Right ventricle myocardium superior (tissue), 1 donor: ENCODE measurements at regions not wholly inside any gene's neighbourhood (a gene's known extent, or its start where the extent isn't known, plus 50 kb on each side); places are given as distances from the start of the nearest gene placed in this dataset.

Experiments used
- ATAC-seq: fragments of 200-7000 bp; cut with Tn5 transposase; one replicate; pipeline ENCODE4 v1.9.1; 2020; ENCODE audit warnings: mild to moderate bottlenecking; ENCODE audit not compliant: poor library complexity
- DNase-seq: peaks from one replicate; pipeline ENCODE4 v3.0.0-alpha.2; 2020
- intact Hi-C: fragments of 100-400 bp; cut with DNase I; formaldehyde crosslinking; loops from one replicate; pipeline ENCODE4 v1.11.2; 2022
- donor health status: DM: no; HTN: yes; CAD: no; lungs with severe emphysema.

DNA sequence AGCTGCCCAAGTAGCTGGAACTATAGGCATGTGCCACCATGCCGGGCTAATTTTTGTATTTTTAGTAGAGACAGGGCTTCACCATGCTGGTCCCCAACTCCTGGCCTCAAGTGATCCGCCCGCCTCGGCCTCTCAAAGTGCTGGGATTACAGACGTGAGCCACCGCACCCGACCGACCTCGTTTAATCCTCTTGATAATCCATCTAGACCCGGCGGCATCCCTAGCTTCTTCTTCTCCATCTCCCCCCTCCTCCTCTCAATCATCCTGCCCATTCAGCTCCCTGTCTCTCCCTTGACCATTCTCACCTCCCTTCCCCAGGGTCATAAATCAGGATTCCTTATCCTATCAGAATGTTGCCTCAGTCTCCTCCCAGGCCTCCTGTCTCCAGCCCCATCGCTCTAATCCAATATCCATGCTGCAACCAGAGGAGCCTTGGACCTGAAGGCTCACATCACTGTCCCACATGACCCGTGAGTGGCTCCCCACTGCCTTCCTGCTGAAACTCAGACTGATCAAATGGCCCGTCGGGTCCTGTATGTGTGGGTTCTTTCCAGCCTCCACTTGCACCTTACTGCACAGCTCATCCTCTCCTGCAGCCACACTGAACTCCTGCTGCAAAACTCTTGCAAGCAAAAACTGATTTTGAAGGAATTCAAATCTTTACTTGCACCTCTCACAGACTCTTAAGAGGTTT is 74.1 kb upstream of the CDH5 start:
- DNase-seq: no peak
- intact Hi-C loops: no loop called here

DNA sequence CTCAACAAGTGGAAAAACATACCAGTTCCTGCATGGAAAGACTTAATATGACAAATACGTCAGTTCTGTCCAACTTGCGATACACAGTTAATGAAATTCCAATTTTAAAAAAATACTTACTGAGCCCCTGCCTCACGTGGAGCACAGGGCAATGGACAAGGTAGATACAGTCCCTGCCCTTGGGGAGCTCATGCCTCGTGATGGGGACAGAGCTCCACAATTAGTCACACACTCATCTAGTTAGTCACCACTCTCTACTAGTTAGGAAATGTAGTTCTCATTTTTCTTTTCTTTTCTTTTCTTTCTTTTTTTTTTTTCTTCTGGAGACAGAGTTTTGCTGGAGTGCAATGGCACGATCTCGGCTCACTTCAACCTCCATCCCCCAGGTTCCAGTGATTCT is 74.7 kb upstream of the CDH5 start:
- DNase-seq: no peak
- intact Hi-C loops: no loop called here
- ATAC-seq: no peak

More for the DNA sequence above, 74.1 kb upstream of the CDH5 start:
- no peak for ATAC-seq

DNA sequence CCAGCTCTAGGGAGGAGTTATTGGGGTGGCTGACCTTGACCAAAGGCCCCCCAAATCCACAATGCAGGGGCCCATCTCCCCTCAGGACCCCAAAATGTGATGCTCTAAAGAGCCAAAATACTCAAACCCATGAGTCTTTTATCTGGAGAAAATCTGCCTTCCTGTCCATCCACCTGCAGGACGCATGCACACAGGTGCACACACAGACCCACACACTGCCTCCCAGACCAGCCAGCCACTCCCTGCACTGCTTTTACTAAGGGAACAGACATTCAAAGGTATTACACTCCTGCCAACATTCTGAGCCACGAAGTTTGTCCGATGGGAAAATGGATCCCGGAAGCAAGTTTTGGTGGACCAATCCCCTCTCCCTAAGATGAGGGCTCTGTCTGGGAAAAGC is 76.1 kb upstream of the CDH5 start:
- intact Hi-C loops: no loop called here
- no peak for DNase-seq
- ATAC-seq: no peak

DNA sequence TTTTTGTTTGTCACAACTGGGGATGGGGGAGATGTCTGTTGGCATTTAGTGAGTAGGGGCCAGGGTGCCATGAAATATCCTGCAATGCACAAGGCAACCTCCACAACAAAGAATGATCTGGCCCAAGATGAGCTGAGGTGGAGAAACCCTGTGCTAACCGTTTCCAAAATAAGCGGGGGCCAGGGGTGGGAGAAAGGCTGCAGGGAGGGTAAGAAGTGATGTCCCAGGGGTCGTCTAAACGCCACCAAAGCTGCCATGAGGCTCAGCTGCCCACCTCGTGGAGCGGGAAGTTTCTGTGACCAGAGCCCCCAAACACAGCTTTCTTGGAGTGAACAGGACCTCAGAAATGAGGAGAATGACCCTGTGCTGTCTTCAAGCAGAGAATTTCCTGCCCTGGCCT is 76.5 kb upstream of the CDH5 start:
- no peak for DNase-seq
- ATAC-seq: no peak
- intact Hi-C loops: no loop called here

DNA sequence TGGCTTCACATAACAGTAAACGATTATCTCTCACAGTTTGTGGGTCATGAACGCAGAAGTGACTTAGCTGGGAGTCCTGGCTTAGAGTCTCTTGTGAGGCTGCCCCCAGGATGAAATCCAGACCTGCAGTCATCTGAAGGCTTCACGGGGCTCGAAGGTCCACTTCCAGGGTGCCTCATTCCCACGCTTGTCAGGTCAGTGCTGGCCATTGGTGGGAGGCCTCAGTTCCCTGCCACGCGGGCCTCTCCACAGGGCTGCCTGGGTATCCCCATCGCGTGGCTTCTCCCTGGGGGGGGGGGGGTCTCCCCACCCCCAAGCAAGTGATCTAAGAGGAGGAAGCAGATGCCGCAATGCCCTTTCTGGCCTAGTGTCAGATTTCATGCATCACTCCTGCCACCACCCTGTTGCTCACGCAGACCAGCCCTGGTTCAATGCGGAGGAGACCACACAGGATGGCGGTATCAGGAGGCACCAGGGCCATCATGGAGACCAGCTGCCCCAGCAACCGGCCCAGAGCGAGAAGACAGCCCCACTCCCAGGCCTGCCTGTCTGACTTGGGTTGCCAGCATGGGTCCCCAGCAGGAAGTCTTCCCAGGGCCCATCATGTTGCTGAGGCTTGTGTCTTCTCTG is 77.3 kb upstream of the CDH5 start:
- DNase-seq (no peak), ATAC-seq (no peak)
- intact Hi-C loops: no loop called here

DNA sequence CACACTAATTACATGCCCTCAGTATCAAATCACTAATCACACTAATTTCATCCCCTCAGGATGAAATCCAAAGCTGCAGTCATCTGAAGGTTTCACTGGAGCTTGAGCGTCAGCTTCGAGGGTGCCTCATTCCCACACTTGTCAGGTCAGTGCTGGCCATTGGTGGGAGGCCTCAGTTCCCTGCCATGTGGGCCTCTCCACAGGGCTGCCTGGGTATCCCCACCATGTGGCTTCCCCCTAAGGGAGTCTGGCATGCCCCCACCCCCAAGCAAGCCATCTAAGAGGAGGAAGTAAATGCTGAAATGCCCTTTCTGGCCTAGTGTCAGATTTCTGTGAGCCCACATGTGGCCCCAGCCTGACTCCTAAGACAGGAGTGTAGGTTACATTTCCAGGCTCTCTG is 78.6 kb upstream of the CDH5 start:
- ATAC-seq (no peak), DNase-seq (no peak)
- intact Hi-C loops: no loop called here

DNA sequence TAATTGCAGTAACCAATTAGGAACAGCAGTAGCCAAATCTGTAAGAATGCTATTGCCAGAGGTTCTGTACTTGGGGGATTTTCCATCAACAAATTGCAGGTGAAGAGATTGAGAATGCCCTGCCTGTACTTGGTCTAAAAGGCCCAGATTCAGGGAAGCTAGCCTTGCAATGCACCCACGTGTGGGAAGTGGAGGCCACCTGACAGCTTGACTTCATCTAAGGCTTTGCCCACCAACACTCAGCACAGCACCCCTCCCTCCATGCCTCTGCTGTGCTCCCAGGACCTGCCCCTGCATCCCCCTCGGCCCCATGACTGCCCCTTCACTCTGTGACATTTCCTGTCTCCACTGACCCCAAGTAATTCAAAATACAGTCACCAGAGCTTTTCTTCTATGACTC is 79.1 kb upstream of the CDH5 start:
- no peak for ATAC-seq
- no peak for DNase-seq
- intact Hi-C loops: no loop called here

DNA sequence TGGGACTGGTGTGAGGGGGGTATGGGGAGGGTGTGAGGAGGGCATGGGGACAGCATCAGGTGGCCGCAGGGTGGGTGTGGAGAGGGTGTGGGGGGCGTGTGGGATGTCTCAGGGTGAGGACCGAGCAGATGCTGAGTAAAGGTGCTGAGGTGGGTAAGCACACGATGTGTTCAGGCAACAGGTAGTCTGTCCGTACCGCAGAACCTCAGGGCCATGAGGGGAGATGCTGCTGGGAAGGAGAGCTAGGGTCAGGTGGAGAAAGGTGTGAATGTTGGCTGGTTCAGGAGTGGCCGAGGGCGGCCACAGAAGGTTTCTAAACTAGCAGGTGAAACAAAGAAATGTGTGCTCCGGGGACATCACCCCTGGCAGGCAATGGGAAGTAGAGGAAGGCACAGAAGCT is 80.0 kb upstream of the CDH5 start:
- no peak for ATAC-seq
- DNase-seq: no peak
- intact Hi-C loops: no loop called here

DNA sequence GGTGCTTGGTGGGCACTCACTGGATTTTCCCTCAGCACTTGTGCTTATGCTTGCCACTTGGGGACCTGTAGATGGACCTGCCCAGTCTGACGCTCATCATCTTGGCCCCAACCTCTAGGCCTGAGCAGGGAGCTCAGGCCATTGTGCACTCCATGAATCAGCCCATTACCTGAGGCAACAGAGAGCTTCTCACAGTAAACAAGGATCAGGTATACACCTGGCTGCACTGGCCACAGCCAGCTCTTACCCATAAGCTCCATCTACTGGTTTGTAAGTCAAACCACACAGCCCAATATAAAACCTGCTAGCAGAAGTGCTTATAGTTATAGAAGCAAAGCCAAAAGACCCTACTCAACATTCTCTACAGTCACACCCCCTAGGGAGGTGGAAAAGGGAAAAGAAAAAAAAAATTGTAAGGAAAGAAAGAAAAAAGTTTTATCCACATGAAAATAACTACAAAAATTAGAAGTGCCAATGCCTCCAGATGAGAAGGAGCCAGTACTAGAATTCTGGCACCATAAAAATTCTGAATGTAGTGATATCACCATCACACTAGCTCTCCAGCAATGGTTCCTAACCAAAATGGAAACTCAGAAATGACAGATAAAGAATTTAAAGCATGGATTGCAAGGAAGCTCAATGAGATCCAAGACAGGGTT is 87.8 kb upstream of the CDH5 start:
- no peak for DNase-seq
- intact Hi-C loops: no loop called here

DNA sequence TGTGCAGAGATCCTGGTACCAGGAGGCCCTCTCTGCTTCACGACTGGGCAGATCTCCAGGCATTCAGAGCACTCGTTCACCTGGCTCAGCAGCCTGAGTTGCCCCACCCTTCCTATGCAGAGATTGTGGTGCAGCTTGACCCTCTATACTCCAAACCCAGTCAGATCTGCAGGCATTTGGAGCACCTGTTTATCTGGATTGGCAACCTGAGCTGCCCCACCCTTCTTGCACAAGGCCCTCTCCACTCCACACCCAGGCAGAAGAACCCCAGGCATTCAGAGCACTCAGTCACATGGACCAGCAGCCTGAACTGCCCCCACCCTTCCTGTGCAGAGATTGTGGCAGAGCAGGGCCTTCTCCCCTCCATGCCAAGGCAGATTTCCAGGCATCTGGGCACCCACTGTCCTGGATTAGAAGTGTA is 88.4 kb upstream of the CDH5 start:
- intact Hi-C loops: no loop called here
- ATAC-seq (no peak), DNase-seq (no peak)

More for the DNA sequence above, 87.8 kb upstream of the CDH5 start:
- no peak for ATAC-seq

DNA sequence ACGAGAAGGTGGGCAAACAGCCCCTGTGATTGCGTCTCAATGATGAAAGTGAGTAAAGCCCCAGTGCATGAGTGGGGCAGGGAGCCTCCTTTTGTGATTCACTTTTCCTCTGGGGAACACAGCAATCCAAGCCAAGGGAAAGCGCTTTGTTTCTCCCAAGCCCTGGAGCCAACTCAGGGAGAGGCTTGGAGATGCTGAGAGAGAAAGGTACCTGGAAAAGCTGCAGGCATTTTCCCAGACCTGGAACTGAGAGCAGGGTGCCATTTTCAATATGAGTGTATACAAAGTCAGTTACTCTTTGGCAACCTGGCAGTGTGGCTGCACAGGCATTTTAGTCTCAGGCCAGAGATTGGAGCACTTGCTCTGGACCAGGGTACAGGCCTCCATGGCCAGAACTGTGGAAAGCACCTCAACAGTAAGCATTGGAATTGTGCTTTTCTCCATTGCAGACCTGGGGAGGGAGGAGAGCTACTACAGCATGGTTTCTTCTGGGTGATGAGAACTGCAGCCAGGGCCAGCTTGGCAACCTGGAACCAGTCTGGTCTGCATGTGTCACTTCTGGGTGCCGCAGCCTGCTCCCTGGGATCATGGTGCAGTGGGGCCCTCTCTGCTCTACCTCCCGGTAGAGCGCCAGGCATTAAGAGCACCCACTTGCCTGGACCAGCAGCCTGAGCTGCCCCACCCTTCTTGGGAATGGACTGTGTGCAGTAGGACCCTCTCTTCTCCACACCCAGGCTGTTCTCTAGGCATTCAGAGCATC is 89.0 kb upstream of the CDH5 start:
- intact Hi-C loops: no loop called here
- no peak for ATAC-seq
- no peak for DNase-seq

DNA sequence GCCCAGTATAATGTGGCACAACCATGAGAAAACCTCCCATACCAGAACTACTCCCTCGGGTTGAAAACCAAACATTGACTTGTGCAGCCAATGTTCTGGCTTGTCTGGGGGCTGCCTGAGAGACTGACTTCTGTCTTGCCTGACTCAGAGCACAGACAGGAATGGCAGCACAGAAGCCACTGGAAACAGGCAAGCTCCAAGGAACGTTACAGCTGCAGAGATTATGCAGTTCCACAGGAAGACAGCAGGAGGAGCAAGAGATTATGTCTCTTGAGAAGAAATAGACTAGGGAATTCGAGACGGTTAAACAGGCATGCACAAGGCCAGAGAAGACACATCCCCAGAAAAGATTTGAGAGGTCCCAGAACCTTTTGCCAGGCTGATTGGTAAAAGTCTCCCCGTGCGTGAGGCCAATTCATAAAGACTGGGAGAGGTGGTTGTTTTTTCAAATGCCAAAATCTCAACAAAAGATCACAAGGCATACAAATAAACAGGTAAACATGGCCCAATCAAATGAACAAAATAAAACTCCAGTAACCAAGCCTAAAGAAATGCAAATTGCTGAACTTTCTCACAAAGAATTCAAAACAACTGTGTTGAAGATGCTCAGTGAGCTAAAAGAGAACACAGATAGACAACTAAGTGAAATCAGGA is 90.6 kb upstream of the CDH5 start:
- ATAC-seq (peak; percentile 36), DNase-seq (no peak)
- intact Hi-C loops: no loop called here

DNA sequence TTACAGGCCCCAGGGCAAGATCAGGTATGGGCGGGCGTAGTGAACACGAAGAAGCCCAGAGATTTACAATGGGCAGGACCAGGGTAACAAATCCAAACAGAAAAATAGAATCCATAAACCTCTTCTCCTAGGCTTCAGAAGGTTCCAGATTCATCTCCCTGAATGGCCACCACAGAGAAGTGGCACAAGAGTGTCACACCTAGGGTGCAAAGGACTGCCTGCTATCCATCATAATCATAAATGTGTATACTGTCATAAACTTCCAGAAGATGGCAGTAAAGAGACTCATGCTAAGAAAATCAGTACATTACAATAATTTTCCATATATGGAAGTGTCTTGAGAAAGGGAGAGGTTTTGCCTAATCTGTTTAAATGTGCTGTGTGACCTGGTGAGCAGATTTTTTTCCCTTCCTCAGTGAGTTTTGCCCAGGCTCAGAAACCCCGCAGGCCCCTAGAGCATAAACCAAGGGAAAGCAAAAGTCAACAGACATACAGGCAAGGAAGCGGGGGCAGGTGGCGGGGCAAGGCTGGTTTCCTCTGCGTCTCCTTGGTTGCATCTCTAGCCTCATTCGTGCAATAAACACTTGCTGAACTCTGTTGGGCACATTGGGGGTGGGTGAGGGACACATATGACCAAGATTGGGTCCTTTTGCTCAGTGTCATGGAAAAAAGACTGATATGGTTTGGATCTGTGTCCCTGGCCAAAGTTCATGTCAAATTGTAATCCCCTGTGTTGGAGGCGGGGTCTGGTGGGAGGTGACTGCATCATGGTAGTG is 92.0 kb upstream of the CDH5 start:
- intact Hi-C loops: no loop called here
- DNase-seq: no peak
- no peak for ATAC-seq

DNA sequence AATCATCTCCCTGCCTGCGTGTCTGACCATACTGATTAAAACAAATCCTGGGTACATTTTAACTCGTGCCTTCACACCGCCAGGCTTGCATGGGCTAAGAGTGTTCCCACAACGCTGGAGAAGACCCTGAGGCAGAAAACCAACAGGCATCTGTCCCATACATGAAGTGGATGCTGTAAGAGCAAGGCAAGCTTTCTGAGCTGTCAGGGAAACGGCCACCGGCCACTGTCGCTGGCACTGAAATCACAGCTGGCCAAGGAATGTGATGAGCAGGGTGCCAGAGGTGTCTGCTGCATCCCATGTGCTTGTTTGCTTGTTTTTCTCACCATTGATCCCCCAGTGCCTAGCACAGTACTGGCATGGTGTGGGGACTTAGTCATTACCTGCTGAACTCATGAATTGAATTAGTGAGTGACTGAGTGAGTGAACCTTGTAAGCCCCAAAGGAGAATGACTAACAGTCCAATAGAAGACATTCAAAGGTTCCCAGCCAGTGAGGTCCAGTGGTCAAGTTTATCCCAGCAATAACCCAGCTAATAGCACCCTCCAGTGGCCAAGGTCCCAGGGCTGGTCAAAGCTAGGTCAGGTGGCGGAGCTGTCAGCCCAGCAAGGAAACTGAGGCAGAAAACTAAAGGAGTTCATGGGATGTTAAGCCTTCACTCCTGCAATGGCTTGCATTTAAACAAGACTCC is 92.7 kb upstream of the CDH5 start:
- no peak for DNase-seq
- intact Hi-C loops: no loop called here
- ATAC-seq: no peak

DNA sequence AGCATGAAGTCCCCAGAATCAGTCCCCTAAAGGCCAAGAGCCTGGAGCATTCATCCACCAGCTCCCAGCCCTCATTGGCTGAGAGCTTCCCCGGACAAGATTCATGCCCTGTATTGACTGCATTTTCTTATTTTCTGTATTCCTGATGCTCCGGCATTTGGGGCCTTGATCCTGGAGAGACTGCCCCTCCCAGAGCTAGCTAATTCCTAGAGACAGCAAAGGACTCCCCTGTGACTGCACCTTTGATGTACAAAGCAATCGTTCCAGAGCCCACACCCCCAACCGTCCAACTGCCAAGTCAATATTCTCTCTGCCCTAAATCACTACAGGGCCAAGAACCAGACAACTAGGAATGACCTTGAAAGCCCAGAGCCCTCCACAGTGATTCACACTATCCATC is 93.4 kb upstream of the CDH5 start:
- DNase-seq (no peak), ATAC-seq (no peak)
- intact Hi-C loops: no loop called here

DNA sequence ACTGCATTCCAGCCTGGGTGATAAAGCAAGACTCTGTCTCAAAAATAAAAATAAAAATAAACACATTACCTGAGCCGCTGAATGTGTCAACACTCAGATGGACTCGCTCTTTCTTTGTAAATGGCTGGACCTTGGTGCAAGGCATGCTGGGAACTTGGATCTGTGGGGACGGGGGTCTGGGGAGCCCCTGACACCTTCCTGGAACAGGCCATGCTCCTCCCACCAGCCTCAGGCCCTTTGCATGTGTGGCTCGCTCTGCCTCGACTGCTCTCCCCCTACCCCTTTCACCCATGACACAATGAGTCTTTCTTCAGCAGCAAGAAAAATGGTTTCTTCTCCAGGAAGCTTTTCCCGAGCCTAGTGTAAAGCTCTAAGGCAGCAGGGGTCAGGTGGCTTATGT is 94.0 kb upstream of the CDH5 start:
- DNase-seq: no peak
- intact Hi-C loops: no loop called here
- no peak for ATAC-seq

DNA sequence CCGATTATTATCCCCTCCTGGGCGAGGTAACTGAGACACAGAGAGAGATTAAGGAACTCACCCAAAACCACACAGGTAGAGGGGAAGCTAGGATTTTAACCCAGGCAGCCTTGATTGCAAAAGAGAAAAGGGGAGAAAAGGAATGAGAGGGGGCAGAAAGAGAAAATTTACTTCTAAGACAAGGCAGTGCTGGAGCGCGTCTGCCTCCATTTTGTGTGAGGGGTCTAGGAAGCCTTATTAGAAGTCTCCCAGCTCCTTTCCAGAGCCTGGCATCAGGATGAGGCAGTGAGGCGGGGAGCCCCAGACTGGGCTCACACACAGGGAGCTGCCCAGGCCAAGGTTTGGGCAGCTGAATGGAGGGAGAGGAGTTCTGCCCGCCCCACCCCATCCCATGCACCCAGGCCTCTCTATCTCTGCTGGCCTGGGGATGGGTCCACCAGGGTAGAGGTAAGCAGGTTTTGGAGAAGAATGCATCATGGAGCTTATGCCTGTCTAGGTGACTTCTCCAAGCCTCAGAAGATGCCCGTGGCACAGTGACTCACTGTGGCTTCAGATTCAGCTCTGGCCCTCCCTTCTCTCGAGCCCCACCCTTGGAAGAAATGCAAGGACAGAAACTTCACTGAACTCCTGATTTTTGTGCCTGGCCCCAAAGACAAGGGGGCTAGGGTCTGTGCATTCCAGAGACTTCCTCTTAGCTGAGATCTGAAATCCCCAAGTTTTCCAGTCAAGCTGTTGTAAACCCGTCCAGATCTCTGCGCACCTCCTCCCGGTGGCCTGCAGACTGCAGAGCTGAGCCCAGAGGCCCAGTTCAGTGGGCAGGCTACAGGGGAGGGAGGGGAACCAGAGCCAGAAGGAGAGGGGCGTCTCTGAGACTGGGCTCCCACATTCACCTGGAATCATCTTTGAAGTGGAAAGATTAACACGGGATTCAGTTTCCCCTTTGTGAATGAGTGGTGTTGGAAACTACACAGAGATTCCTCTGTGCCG is 95.1 kb upstream of the CDH5 start:
- ATAC-seq (no peak), DNase-seq (no peak)
- intact Hi-C loops: no loop called here
